H1 (cell line): ENCODE measurements at regions not wholly inside any gene's neighbourhood (a gene's known extent, or its start where the extent isn't known, plus 50 kb on each side); places are given as distances from the start of the nearest gene placed in this dataset.

Experiments
- CTCF ChIA-PET: fragments of 300-600 bp; sonication (Branson Sonifier 250); formaldehyde crosslinking; loops from one replicate; lab custom pipeline; 2021; ENCODE audit not compliant: partially characterized antibody; lab: Charles Lee
- POLR2A ChIA-PET: fragments of 300-600 bp; sonication (Branson Sonifier 250); formaldehyde crosslinking; loops from one replicate; lab custom pipeline; 2021; ENCODE audit warnings: inconsistent platforms; ENCODE audit not compliant: partially characterized antibody; lab: Charles Lee
- DNase-seq, 2 experiments: peaks; one replicate each; pipeline versions ENCODE4 v3.0.0 to v3.0.0-alpha.2; 2010 to 2022; ENCODE audit warnings: low spot score in 2 of 2, low read depth in 1 of 2, mixed read lengths in 1 of 2
- FAIRE-seq: peaks from 2 replicates; lab custom pipeline; 2011; peaks lifted over from hg19 to GRCh38; lab: Jason Lieb, UNC
- H2AFZ ChIP-seq: 2 replicates; pipeline ENCODE4 v1.8.1; 2012; ENCODE audit warnings: low read length, inconsistent platforms
- H2AK5ac ChIP-seq: 2 replicates; pipeline ENCODE4 v1.6.1; 2013; ENCODE audit warnings: low read depth, low read length
- H2BK120ac ChIP-seq: replicated peaks from 2 replicates; pipeline ENCODE3; 2013; ENCODE audit warnings: low read depth, low read length, inconsistent platforms
- H2BK12ac ChIP-seq: 2 replicates; pipeline ENCODE4 v1.6.1; 2013; ENCODE audit warnings: low read depth, low read length
- H2BK15ac ChIP-seq: 2 replicates; pipeline ENCODE4 v1.6.1; 2013; ENCODE audit warnings: low read length
- H2BK20ac ChIP-seq: 2 replicates; pipeline ENCODE4 v1.6.1; 2013; ENCODE audit warnings: low read length
- H2BK5ac ChIP-seq: 2 replicates; pipeline ENCODE4 v1.6.1; 2013; ENCODE audit warnings: low read depth, low read length
- H3K14ac ChIP-seq: 2 replicates; pipeline ENCODE4 v1.6.1; 2013; ENCODE audit warnings: inconsistent platforms; ENCODE audit not compliant: insufficient read length
- H3K18ac ChIP-seq: 2 replicates; pipeline ENCODE4 v1.6.1; 2013; ENCODE audit warnings: low read length; ENCODE audit errors: extremely low read depth
- H3K23ac ChIP-seq: 2 replicates; pipeline ENCODE4 v1.6.1; 2013; ENCODE audit warnings: inconsistent platforms; ENCODE audit not compliant: insufficient read length
- H3K23me2 ChIP-seq: 2 replicates; pipeline ENCODE4 v1.6.1; 2013; ENCODE audit warnings: low read depth, low read length
- H3K27ac ChIP-seq: 2 replicates; pipeline ENCODE4 v1.6.1; 2011; ENCODE audit warnings: low read depth, low read length, inconsistent platforms
- H3K27me3 ChIP-seq, 4 experiments: replicated peaks in 1 of 4; 1 replicate in 1 of 4; 2 replicates in 3 of 4; pipeline versions ENCODE4 v1.6.1 to v1.8.1; 2011 to 2013; ENCODE audit warnings: low read length in 3 of 4, mild to moderate bottlenecking in 3 of 4, inconsistent platforms in 2 of 4, mixed read lengths in 2 of 4, moderate library complexity in 1 of 4; ENCODE audit not compliant: control insufficient read depth in 3 of 4, insufficient read depth in 3 of 4; ENCODE audit errors: extremely low read depth in 1 of 4
- H3K36me3 ChIP-seq, 4 experiments: 2 replicates each; pipeline versions ENCODE4 v1.6.1 to v1.8.1; 2011 to 2013; ENCODE audit warnings: mild to moderate bottlenecking in 4 of 4, low read length in 3 of 4, moderate library complexity in 2 of 4, control low read depth in 1 of 4, inconsistent platforms in 1 of 4; ENCODE audit not compliant: insufficient read depth in 4 of 4, control insufficient read depth in 2 of 4
- H3K4ac ChIP-seq: replicated peaks from 2 replicates; pipeline ENCODE3; 2013; ENCODE audit warnings: low read length, low read depth, mixed read lengths, inconsistent platforms; ENCODE audit not compliant: insufficient read length
- H3K4me1 ChIP-seq, 4 experiments: replicated peaks in 1 of 4; 1 replicate in 1 of 4; 2 replicates in 3 of 4; pipeline versions ENCODE4 v1.6.1 to v1.8.1; 2011 to 2013; ENCODE audit warnings: low read length in 3 of 4, inconsistent platforms in 2 of 4, mixed read lengths in 1 of 4; ENCODE audit not compliant: insufficient read depth in 4 of 4, control insufficient read depth in 3 of 4
- H3K4me2 ChIP-seq, 2 experiments: 2 replicates each; pipeline versions ENCODE4 v1.6.1 to v1.8.1; 2011 to 2013; ENCODE audit warnings: low read depth in 2 of 2, low read length in 2 of 2, control low read depth in 1 of 2, inconsistent platforms in 1 of 2, mild to moderate bottlenecking in 1 of 2; ENCODE audit not compliant: insufficient read depth in 1 of 2
- H3K4me3 ChIP-seq, 4 experiments: fragments of 200-600, 300-600 bp in 1 of 4; sonication (generic), shearing (Covaris generic), sonication (Bioruptor Twin) in 1 of 4; 2 replicates each; pipeline versions ENCODE4 v1.5.1 to v1.8.1; 2011 to 2016; ENCODE audit warnings: low read length in 4 of 4, low read depth in 3 of 4, control low read depth in 2 of 4, inconsistent platforms in 2 of 4, mild to moderate bottlenecking in 2 of 4, mixed read lengths in 1 of 4, moderate library complexity in 1 of 4; ENCODE audit not compliant: insufficient read depth in 2 of 4; ENCODE audit errors: extremely low read depth in 1 of 4
- H3K56ac ChIP-seq: replicated peaks from 2 replicates; pipeline ENCODE3; 2013; ENCODE audit warnings: low read depth, mild to moderate bottlenecking, mixed read lengths, low read length, inconsistent platforms; ENCODE audit not compliant: insufficient read length
- H3K79me1 ChIP-seq: 2 replicates; pipeline ENCODE4 v1.6.1; 2013; ENCODE audit warnings: low read depth, low read length, control low read depth
- H3K79me2 ChIP-seq, 2 experiments: 2 replicates each; pipeline versions ENCODE4 v1.6.1 to v1.8.1; 2012 to 2013; ENCODE audit warnings: low read length in 2 of 2, mild to moderate bottlenecking in 2 of 2, inconsistent platforms in 1 of 2; ENCODE audit not compliant: insufficient read depth in 2 of 2, control insufficient read depth in 1 of 2
- H3K9ac ChIP-seq, 4 experiments: replicated peaks in 1 of 4; 1 replicate in 1 of 4; 2 replicates in 3 of 4; pipeline versions ENCODE4 v1.6.1 to v1.8.1; 2011 to 2013; ENCODE audit warnings: low read depth in 3 of 4, low read length in 3 of 4, control low read depth in 2 of 4, mild to moderate bottlenecking in 2 of 4, moderate library complexity in 2 of 4, inconsistent platforms in 1 of 4; ENCODE audit errors: extremely low read depth in 1 of 4
- H3K9me3 ChIP-seq, 2 experiments: 2 replicates each; pipeline versions ENCODE4 v1.6.1 to v1.8.1; 2012 to 2013; ENCODE audit warnings: mild to moderate bottlenecking in 2 of 2, moderate library complexity in 2 of 2, control low read depth in 1 of 2, inconsistent platforms in 1 of 2, low read depth in 1 of 2, low read length in 1 of 2, mixed read lengths in 1 of 2; ENCODE audit not compliant: insufficient read depth in 2 of 2
- H4K20me1 ChIP-seq, 2 experiments: replicated peaks in 1 of 2; 2 replicates each; pipeline versions ENCODE3 to v1.8.1; 2011 to 2013; ENCODE audit warnings: inconsistent platforms in 2 of 2, low read length in 2 of 2, mild to moderate bottlenecking in 1 of 2; ENCODE audit not compliant: insufficient read depth in 2 of 2, control insufficient read depth in 1 of 2
- H4K5ac ChIP-seq: 2 replicates; pipeline ENCODE4 v1.6.1; 2013; ENCODE audit warnings: low read length, low read depth, mixed read lengths, inconsistent platforms; ENCODE audit not compliant: insufficient read length
- H4K8ac ChIP-seq: 2 replicates; pipeline ENCODE4 v1.8.0; 2013; ENCODE audit warnings: mild to moderate bottlenecking, moderate library complexity, low read length, inconsistent platforms; ENCODE audit not compliant: insufficient read depth; ENCODE audit errors: extremely low read depth
- H4K91ac ChIP-seq: replicated peaks from 2 replicates; pipeline ENCODE3; 2013; ENCODE audit warnings: low read length, mixed read lengths, inconsistent platforms; ENCODE audit not compliant: insufficient read length
- CTCF ChIP-seq, 3 experiments: IDR thresholded peaks; 1 replicate in 2 of 3; 2 replicates in 1 of 3; pipeline versions ENCODE4 v1.5.1 to v1.6.1; 2011; ENCODE audit warnings: low read length in 3 of 3, mild to moderate bottlenecking in 3 of 3, inconsistent platforms in 2 of 3, low read depth in 1 of 3, moderate library complexity in 1 of 3; ENCODE audit not compliant: insufficient read depth in 1 of 3; ENCODE audit errors: control extremely low read depth in 1 of 3
- RAD21 ChIP-seq, 2 experiments: IDR thresholded peaks in 1 of 2; conservative IDR thresholded peaks in 1 of 2; 2 replicates each; pipeline ENCODE4 v1.6.1; 2011; ENCODE audit warnings: low read depth in 2 of 2, low read length in 2 of 2, improper control_type of control experiment in 1 of 2, inconsistent platforms in 1 of 2, mild to moderate bottlenecking in 1 of 2, moderate library complexity in 1 of 2
- SIN3A ChIP-seq, 2 experiments: IDR thresholded peaks in 1 of 2; conservative IDR thresholded peaks in 1 of 2; 2 replicates each; pipeline ENCODE4 v1.6.1; 2011 to 2012; ENCODE audit warnings: low read length in 2 of 2, improper control_type of control experiment in 1 of 2, low read depth in 1 of 2, mild to moderate bottlenecking in 1 of 2
- WGBS, 2 experiments: shearing (Covaris generic) in 1 of 2; methylation state at CpG; one replicate each; pipeline versions ENCODE4 v1.1.6 to v1.1.7; 2013 to 2015; ENCODE audit warnings: low lambda C conversion rate in 2 of 2, mixed read lengths in 2 of 2, inconsistent platforms in 1 of 2, low coverage in 1 of 2, missing lambda C conversion rate in 1 of 2; ENCODE audit not compliant: insufficient replicate concordance in 2 of 2, insufficient coverage in 1 of 2, insufficient read length in 1 of 2; ENCODE audit errors: extremely low coverage in 1 of 2, missing lambda C conversion rate in 1 of 2; 5-methylcytosine and 5-hydroxymethylcytosine counted together

GRCh38 chrX:82230013-82230412 is 1028.1 kb downstream of the SH3BGRL start:
- Histone ChIP-seq H4K91ac (no peak overlapping the region), H3K4ac (no peak overlapping the region), H3K56ac (no peak overlapping the region), H3K9ac (no peak overlapping the region), H4K5ac (no peak overlapping the region), H2BK15ac (no peak overlapping the region), H3K36me3 (no peaks in the 10 kb centered on the region), H2AFZ (no peak overlapping the region), H3K23ac (no peak overlapping the region), H2BK20ac (no peak overlapping the region), H2AK5ac (no peak overlapping the region), H3K4me3 (no peak overlapping the region), H3K4me1 (no peaks in the 10 kb centered on the region), H2BK5ac (no peak overlapping the region), H3K14ac (no peak overlapping the region), H4K20me1 (no peaks in the 10 kb centered on the region), H3K9me3 (no peaks in the 10 kb centered on the region), H3K27me3 (no peaks in the 10 kb centered on the region), H3K79me1 (no peaks in the 10 kb centered on the region), H3K79me2 (no peaks in the 10 kb centered on the region), H3K18ac (no peak overlapping the region), H3K4me2 (no peak overlapping the region), H2BK120ac (no peak overlapping the region), H2BK12ac (no peak overlapping the region), H3K27ac (no peak overlapping the region), H4K8ac (no peak overlapping the region), H3K23me2 (no peaks in the 10 kb centered on the region)
- no peak for DNase-seq
- CTCF ChIA-PET: interaction anchor here (1.1 kb wide), 1 partner anchor 11 kb away, joined by 4 read pairs; no protein-coding TSS in a partner anchor
- FAIRE-seq: no peak
- TF ChIP-seq CTCF (IDR thresholded peaks at IDR 0.05; ENCODE audit: control extremely low read depth in 1 of 3, insufficient read depth in 1 of 3, low read depth in 1 of 3, low read length in 3 of 3) (peak in 2 of 3 experiments; percentile 21 to 39; a peak in 2 of 4 replicates), RAD21 (IDR thresholded peaks at IDR 0.05 in 1 of 2, conservative IDR thresholded peaks at IDR 0.05 in 1 of 2; ENCODE audit: low read depth in 2 of 2, low read length in 2 of 2) (peak; percentile 32 to 44), SIN3A (conservative IDR thresholded peaks at IDR 0.05 in 1 of 2, IDR thresholded peaks at IDR 0.05 in 1 of 2; ENCODE audit: low read depth in 1 of 2, low read length in 2 of 2) (no peak)
- TF ChIP-seq, all 59 proteins: peak for 2
- POLR2A ChIA-PET: no interaction called here
- WGBS, 2 experiments: 97% methylated on average over 3 of the region's 3 CpGs; no CpG with 5 or more reads in 1 of the 2 experiments
